ENCODE measurements at regions not wholly inside any gene's neighbourhood (a gene's known extent, or its start where the extent isn't known, plus 50 kb on each side); places are given as distances from the start of the nearest gene placed in this dataset.

- no peak for DNase-seq
- Histone ChIP-seq H3K27ac (ENCODE audit: low read depth in 2 of 2, low read length in 1 of 2) (no peak overlapping the region), H3K4me2 (no peak overlapping the region), H3K9me3 (no peaks in the 10 kb centered on the region), H3K4me1 (ENCODE audit: control insufficient read depth in 1 of 2, insufficient read depth in 2 of 2, low read depth in 1 of 2, low read length in 1 of 2) (no peaks in the 10 kb centered on the region), H3K79me2 (ENCODE audit: insufficient read depth) (no peaks in the 10 kb centered on the region), H3K36me3 (replicated peaks in 1 of 2; ENCODE audit: control insufficient read depth in 1 of 2, insufficient read depth in 2 of 2, low read length in 1 of 2) (no peaks in the 10 kb centered on the region), H3K9me2 (no peaks in the 10 kb centered on the region), H2AFZ (ENCODE audit: low read depth) (no peak overlapping the region), H3K27me3 (ENCODE audit: insufficient read depth) (no peaks in the 10 kb centered on the region), H3K4me3 (ENCODE audit: low read depth in 2 of 2, low read length in 1 of 2) (no peak overlapping the region), H3F3A (replicated peaks; ENCODE audit: insufficient read depth) (no peaks in the 10 kb centered on the region), H4K20me1 (ENCODE audit: insufficient read depth) (no peaks in the 10 kb centered on the region), H3K9ac (no peak overlapping the region)
- CTCF ChIA-PET: no interaction called here
- WGBS (ENCODE audit: low lambda C conversion rate): 0% methylated on average over 1 of the region's 2 CpGs
- POLR2A ChIA-PET: no interaction called here
- no peak for TF ChIP-seq IRF3 (IDR thresholded peaks at IDR 0.05; ENCODE audit: low read depth, low read length)
- TF ChIP-seq TEAD4 (IDR thresholded peaks at IDR 0.05; ENCODE audit: borderline replicate concordance, insufficient read depth): no peak
- TF ChIP-seq TAF1 (IDR thresholded peaks at IDR 0.05; ENCODE audit: borderline replicate concordance, low read depth, low read length): no peak
- no peak for TF ChIP-seq GATA2 (CRISPR knock-in tag; IDR thresholded peaks at IDR 0.05)
- TF ChIP-seq RCOR1 (IDR thresholded peaks at IDR 0.05; ENCODE audit: low read length): no peak
- no peak for TF ChIP-seq USF2 (IDR thresholded peaks at IDR 0.05; ENCODE audit: borderline replicate concordance, low read depth, low read length)
- no peak for TF ChIP-seq REST (IDR thresholded peaks at IDR 0.05; ENCODE audit: low read depth, low read length)
- no peak for TF ChIP-seq FOSL2 (IDR thresholded peaks at IDR 0.05; ENCODE audit: borderline replicate concordance, low read depth)
- TF ChIP-seq RXRA (IDR thresholded peaks at IDR 0.05; ENCODE audit: borderline replicate concordance, low read depth): no peak
- TF ChIP-seq EP300 (IDR thresholded peaks at IDR 0.05; ENCODE audit: borderline replicate concordance in 1 of 2, low read depth in 1 of 2, low read length in 1 of 2): no peak
- no peak for TF ChIP-seq YY1 (IDR thresholded peaks at IDR 0.05; ENCODE audit: low read depth)
- no peak for TF ChIP-seq GABPA (IDR thresholded peaks at IDR 0.05; ENCODE audit: low read depth)
- TF ChIP-seq RAD21 (IDR thresholded peaks at IDR 0.05; ENCODE audit: low read length): no peak
- no peak for TF ChIP-seq USF1 (IDR thresholded peaks at IDR 0.05; ENCODE audit: borderline replicate concordance, low read depth)
- no peak for TF ChIP-seq FOXJ3 (CRISPR knock-in tag; IDR thresholded peaks at IDR 0.05)
Measured at GRCh38 chr14:39897657-39898056, 465.4 kb upstream of the FBXO33 start.
